OCI-LY1 (cell line): ENCODE measurements at regions not wholly inside any gene's neighbourhood (a gene's known extent, or its start where the extent isn't known, plus 50 kb on each side); places are given as distances from the start of the nearest gene placed in this dataset.
"Not testable (repeated sequence)": the region's sequence is repeated elsewhere in the genome, so short reads cannot be mapped to it uniquely, and the experiment has no call there.

Experiments used
- H2AFZ ChIP-seq: fragments of 200-600 bp; sonication (generic), shearing (Covaris generic); 2 replicates; pipeline ENCODE4 v1.6.0; 2014; ENCODE audit warnings: antibody characterized with exemption, mild to moderate bottlenecking, low read length
- H3F3A ChIP-seq: fragments of 200-600 bp; sonication (generic), shearing (Covaris generic); 2 replicates; pipeline ENCODE4 v1.6.0; 2014; ENCODE audit warnings: mild to moderate bottlenecking, antibody characterized with exemption, low read length, moderate library complexity; ENCODE audit not compliant: insufficient read depth
- H3K27ac ChIP-seq: fragments of 200-600 bp; sonication (generic); 2 replicates; pipeline ENCODE4 v1.5.1; 2014; ENCODE audit warnings: low read length, mixed run types, mild to moderate bottlenecking, low read depth; ENCODE audit not compliant: poor library complexity, severe bottlenecking
- H3K27me3 ChIP-seq: fragments of 200-600 bp; sonication (generic); 2 replicates; pipeline ENCODE4 v1.6.0; 2014; ENCODE audit warnings: antibody characterized with exemption, mild to moderate bottlenecking, low read length, moderate library complexity; ENCODE audit not compliant: insufficient read depth
- H3K36me3 ChIP-seq: fragments of 200-600 bp; sonication (generic); 2 replicates; pipeline ENCODE4 v1.6.1; 2014; ENCODE audit warnings: mild to moderate bottlenecking, antibody characterized with exemption, low read length, moderate library complexity, mixed read lengths; ENCODE audit not compliant: insufficient read depth
- H3K4me1 ChIP-seq: fragments of 200-600 bp; sonication (generic); 2 replicates; pipeline ENCODE4 v1.5.1; 2014; ENCODE audit warnings: mild to moderate bottlenecking, low read length, moderate library complexity; ENCODE audit not compliant: insufficient read depth, severe bottlenecking
- H3K4me2 ChIP-seq: fragments of 200-600 bp; sonication (generic), shearing (Covaris generic); 2 replicates; pipeline ENCODE4 v1.6.1; 2014; ENCODE audit warnings: low read length
- H3K4me3 ChIP-seq: fragments of 200-600 bp; sonication (generic); 2 replicates; pipeline ENCODE4 v1.5.1; 2014; ENCODE audit warnings: low read length, low read depth, mild to moderate bottlenecking, mixed read lengths; ENCODE audit not compliant: poor library complexity, severe bottlenecking
- H3K79me2 ChIP-seq: fragments of 200-600 bp; shearing (Covaris generic); 2 replicates; pipeline ENCODE4 v1.6.1; 2016; ENCODE audit warnings: mixed run types, low read length, mixed read lengths; ENCODE audit not compliant: insufficient read depth
- H3K9ac ChIP-seq: fragments of 200-600 bp; sonication (generic), shearing (Covaris generic); 2 replicates; pipeline ENCODE4 v1.6.1; 2014; ENCODE audit warnings: mild to moderate bottlenecking, low read length, mixed read lengths
- H3K9me2 ChIP-seq: fragments of 200-600 bp; sonication (generic), shearing (Covaris generic); 2 replicates; pipeline ENCODE4 v1.6.1; 2014; ENCODE audit warnings: low read depth, mild to moderate bottlenecking, low read length, mixed read lengths
- H3K9me3 ChIP-seq: fragments of 200-600 bp; shearing (Covaris generic); 2 replicates; pipeline ENCODE4 v1.6.1; 2014; ENCODE audit warnings: low read length, mixed read lengths
- H4K20me1 ChIP-seq: fragments of 200-600 bp; sonication (generic), shearing (Covaris generic); 2 replicates; pipeline ENCODE4 v1.6.0; 2016; ENCODE audit warnings: mild to moderate bottlenecking, low read length; ENCODE audit not compliant: insufficient read depth
- EZH2 ChIP-seq: fragments of 200-600 bp; sonication (generic), shearing (Covaris generic); IDR thresholded peaks from 2 replicates; pipeline ENCODE4 v1.8.0; 2017; ENCODE audit warnings: borderline replicate concordance, mixed run types, mild to moderate bottlenecking, antibody characterized with exemption, low read length, moderate library complexity, mixed read lengths
- TF ChIP-seq, protein P1 (sequence below): fragments of 200-600 bp; sonication (generic), shearing (Covaris generic); IDR thresholded peaks from 2 replicates; pipeline ENCODE4 v1.5.1; 2017; ENCODE audit warnings: mild to moderate bottlenecking, antibody characterized with exemption, low read length, moderate library complexity, mixed read lengths

DNA sequence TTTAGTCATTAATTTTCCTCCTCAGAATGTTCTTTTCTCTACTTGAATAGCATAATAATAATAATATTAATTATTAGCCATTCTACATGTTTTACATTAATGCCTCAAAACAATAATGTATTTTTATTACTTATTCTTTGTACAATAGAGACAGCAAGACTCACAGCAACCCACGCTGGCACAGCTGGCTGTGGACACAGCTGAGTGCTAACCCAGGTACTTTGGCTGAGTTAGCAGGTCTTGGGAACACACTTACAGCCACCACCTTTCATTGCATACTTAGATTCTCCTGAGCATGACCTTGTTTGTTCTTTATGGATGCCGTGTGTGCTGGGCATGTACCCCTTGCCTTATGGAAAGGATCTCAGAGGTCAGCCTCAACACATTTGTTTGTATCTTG, 260.2 kb upstream of the ST6GAL2 start:
- Histone ChIP-seq H3K4me2 (no peak overlapping the region), H3K4me1 (no peaks in the 10 kb centered on the region), H3K27me3 (no peaks in the 10 kb centered on the region), H3K4me3 (no peak overlapping the region), H3K9me3 (no peaks in the 10 kb centered on the region), H3K79me2 (no peaks in the 10 kb centered on the region), H3F3A (no peaks in the 10 kb centered on the region), H3K27ac (no peak overlapping the region), H2AFZ (no peak overlapping the region), H3K36me3 (no peaks in the 10 kb centered on the region), H4K20me1 (no peaks in the 10 kb centered on the region), H3K9ac (no peak overlapping the region), H3K9me2 (no peaks in the 10 kb centered on the region)
- TF ChIP-seq EZH2: no peak
- TF ChIP-seq, protein P1, sequence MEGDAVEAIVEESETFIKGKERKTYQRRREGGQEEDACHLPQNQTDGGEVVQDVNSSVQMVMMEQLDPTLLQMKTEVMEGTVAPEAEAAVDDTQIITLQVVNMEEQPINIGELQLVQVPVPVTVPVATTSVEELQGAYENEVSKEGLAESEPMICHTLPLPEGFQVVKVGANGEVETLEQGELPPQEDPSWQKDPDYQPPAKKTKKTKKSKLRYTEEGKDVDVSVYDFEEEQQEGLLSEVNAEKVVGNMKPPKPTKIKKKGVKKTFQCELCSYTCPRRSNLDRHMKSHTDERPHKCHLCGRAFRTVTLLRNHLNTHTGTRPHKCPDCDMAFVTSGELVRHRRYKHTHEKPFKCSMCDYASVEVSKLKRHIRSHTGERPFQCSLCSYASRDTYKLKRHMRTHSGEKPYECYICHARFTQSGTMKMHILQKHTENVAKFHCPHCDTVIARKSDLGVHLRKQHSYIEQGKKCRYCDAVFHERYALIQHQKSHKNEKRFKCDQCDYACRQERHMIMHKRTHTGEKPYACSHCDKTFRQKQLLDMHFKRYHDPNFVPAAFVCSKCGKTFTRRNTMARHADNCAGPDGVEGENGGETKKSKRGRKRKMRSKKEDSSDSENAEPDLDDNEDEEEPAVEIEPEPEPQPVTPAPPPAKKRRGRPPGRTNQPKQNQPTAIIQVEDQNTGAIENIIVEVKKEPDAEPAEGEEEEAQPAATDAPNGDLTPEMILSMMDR: no peak

DNA sequence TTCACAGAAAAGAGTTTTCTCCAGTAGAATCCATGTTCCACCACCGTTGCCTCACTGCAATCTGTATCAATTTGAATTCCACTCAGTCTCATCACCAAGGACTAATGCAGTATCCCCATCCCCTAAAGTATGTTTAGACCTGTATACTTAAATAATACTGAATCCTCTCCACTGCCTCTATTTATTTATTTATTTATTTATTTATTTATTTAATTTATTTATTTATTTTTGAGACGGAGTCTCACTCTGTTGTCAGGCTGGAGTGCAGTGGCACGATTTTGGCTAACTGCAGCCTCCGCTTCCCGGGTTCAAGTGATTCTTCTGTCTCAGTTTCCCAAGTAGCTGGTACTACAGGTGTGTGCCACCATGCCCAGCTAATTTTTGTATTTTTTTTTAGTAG, 260.7 kb upstream of the ST6GAL2 start:
- H3K9ac ChIP-seq, H3K9me2 ChIP-seq, H3K4me3 ChIP-seq, H3K27ac ChIP-seq, H2AFZ ChIP-seq, H3K27me3 ChIP-seq, H3K4me1 ChIP-seq, H3F3A ChIP-seq, H3K36me3 ChIP-seq, H3K4me2 ChIP-seq, H3K79me2 ChIP-seq, H4K20me1 ChIP-seq, H3K9me3 ChIP-seq: not testable (repeated sequence)

DNA sequence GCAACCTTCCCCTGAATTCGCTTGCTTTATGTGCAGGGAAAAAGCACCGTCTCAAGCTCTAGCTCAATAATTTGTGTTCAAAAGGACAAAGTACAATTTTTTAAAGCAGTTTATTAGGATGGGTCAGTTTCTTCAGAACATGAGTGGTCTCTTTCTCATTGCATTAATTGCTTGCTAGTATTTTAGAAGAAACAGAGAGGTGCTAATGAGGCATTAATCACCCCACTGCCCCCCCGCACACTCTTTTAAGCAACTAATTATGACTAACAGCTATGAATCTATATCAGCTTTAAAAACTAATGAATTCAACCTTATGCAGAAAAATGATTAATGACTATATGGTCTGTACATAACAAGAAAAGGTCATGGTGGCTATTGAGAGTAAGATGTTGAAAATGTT, 262.1 kb upstream of the ST6GAL2 start:
- Histone ChIP-seq H3K9me3 (no peaks in the 10 kb centered on the region), H2AFZ (no peak overlapping the region), H3K36me3 (no peaks in the 10 kb centered on the region), H3K9me2 (no peaks in the 10 kb centered on the region), H3K79me2 (no peaks in the 10 kb centered on the region), H3K4me1 (no peaks in the 10 kb centered on the region), H3K4me2 (no peak overlapping the region), H3K9ac (no peak overlapping the region), H3K4me3 (no peak overlapping the region), H4K20me1 (no peaks in the 10 kb centered on the region), H3K27me3 (no peaks in the 10 kb centered on the region), H3F3A (no peaks in the 10 kb centered on the region), H3K27ac (no peak overlapping the region)
- TF ChIP-seq EZH2: no peak
- TF ChIP-seq, protein P1: no peak

DNA sequence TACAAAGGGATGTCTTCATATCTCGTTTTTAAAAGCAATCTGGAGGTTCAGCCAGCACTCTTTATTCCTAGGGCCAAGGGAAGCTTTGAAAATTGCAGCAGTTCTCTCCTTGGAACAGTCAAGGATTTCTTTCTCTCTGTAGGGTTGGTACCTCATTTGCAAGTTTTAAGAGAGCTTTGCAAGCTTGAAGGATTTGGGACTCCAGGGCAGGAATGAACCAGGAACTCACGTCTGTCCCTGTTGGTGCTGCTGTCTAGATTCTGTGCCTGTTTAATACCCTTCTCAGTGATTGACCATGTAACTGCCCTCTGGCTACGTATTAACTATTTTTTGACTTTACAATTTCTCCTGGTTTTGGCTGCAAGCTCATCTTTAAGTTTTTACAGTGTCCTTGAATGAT, 262.5 kb upstream of the ST6GAL2 start:
- Histone ChIP-seq H3K9ac (no peak overlapping the region), H3K4me3 (no peak overlapping the region), H3K79me2 (no peaks in the 10 kb centered on the region), H3K9me3 (no peaks in the 10 kb centered on the region), H4K20me1 (no peaks in the 10 kb centered on the region), H3F3A (no peaks in the 10 kb centered on the region), H3K9me2 (no peaks in the 10 kb centered on the region), H2AFZ (no peak overlapping the region), H3K36me3 (no peaks in the 10 kb centered on the region), H3K4me2 (no peak overlapping the region), H3K27me3 (no peaks in the 10 kb centered on the region), H3K27ac (no peak overlapping the region), H3K4me1 (no peaks in the 10 kb centered on the region)
- TF ChIP-seq, protein P1: no peak
- TF ChIP-seq EZH2: no peak
